ENCODE measurements at regions not wholly inside any gene's neighbourhood (a gene's known extent, or its start where the extent isn't known, plus 50 kb on each side); places are given as distances from the start of the nearest gene placed in this dataset.

- TF ChIP-seq CTCF (IDR thresholded peaks at IDR 0.05), result no peak
Observed at GRCh38 chr6:95071464-95071863, 505.9 kb upstream of the MANEA start.

- TF ChIP-seq CTCF (IDR thresholded peaks at IDR 0.05), result peak; percentile 38
Observed at GRCh38 chr6:95078457-95078856, 498.9 kb upstream of the MANEA start.

DNA sequence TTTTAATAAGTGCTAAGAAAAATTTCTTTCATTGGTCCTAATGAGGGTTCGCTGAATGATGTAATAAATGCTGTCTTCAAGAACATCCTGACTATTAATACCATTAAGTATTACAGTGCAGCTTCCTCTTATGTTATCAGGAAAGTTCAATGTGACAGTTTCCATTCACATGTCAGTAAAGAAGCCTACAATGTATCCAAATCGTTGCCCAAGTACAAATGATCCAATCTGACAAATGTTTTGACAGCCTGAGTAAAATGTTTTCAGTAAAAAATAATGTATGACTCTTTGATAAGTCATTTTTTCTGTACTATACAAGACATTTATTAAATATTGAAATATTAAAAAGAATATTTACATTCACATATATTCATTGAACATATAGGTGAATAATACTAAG is 496.1 kb upstream of the MANEA start:
- TF ChIP-seq CTCF (IDR thresholded peaks at IDR 0.05), result no peak

GRCh38 chr6:95081949-95082348 is 495.4 kb upstream of the MANEA start:
- no peak for TF ChIP-seq CTCF (IDR thresholded peaks at IDR 0.05)

DNA sequence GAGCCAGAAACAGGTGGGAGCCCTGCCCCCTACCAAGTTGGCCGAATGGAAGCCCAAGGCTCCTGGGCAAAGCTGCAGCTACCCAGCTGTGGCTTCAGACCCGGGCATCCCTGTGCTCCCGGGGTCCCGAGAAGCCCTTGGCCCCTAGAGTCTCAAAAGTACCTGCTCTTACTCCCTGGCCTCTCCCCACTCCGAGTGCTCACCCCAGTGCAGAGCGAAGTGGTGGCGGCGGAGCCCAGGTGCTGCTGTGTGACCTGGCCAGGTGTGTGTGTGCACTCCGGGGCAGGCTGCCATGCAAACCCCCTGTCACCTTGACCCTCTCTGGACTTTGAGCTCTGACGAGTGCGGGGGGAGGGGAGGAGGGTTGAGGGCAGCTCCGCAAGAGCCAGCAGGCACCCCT is 493.8 kb upstream of the MANEA start:
- no peak for TF ChIP-seq CTCF (IDR thresholded peaks at IDR 0.05)

- no peak for TF ChIP-seq CTCF (IDR thresholded peaks at IDR 0.05)
Observed at GRCh38 chr6:95084867-95085266, 492.5 kb upstream of the MANEA start.

DNA sequence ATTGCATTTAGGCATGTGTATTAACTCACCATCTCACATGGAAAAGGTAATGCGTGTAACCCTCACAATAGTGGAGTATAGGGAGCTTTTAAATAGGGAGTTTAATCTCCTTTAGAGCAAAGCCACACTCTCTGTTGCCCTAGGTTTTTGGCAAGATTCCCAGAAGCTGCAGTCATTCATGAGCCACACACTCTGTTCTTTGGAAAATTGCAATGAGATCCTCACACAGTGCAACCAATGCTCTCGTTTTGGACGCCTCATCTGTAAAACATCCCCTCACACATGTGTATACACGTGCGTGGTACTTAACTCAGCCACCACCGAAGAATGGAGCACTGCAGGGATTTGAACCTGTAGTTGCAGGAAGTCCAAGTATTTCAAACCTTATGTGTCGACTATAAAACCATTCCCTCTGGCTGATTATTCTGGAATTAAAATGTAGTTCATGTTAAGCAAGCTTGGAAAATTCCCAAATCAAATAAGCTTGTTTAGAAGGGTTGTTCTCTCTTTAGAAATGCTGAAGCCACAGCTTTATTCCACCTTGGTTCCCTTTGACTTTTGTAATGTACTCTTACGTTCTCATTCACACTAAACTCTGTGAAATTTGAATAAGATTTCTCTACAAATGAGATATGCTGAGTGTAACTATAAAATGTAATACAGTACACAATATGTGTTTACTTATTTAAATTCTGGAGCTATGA is 489.8 kb upstream of the MANEA start:
- no peak for TF ChIP-seq CTCF (IDR thresholded peaks at IDR 0.05)
